Mammary epithelial cell (primary cell): ENCODE measurements at regions not wholly inside any gene's neighbourhood (a gene's known extent, or its start where the extent isn't known, plus 50 kb on each side); places are given as distances from the start of the nearest gene placed in this dataset.

Experiments
- CTCF ChIP-seq, 2 donors: IDR thresholded peaks in 1 of 2; conservative IDR thresholded peaks in 1 of 2; 2 replicates each; pipeline ENCODE4 v1.5.1; 2011 to 2012; ENCODE audit warnings: inconsistent platforms in 2 of 2, low read length in 2 of 2, mild to moderate bottlenecking in 2 of 2, control low read depth in 1 of 2, low read depth in 1 of 2; ENCODE audit not compliant: insufficient read depth in 1 of 2; ENCODE audit errors: extremely low read depth in 1 of 2
- EZH2 ChIP-seq: IDR thresholded peaks from 2 replicates; pipeline ENCODE4 v1.6.1; 2012; ENCODE audit warnings: low read length, inconsistent platforms, borderline replicate concordance

DNA sequence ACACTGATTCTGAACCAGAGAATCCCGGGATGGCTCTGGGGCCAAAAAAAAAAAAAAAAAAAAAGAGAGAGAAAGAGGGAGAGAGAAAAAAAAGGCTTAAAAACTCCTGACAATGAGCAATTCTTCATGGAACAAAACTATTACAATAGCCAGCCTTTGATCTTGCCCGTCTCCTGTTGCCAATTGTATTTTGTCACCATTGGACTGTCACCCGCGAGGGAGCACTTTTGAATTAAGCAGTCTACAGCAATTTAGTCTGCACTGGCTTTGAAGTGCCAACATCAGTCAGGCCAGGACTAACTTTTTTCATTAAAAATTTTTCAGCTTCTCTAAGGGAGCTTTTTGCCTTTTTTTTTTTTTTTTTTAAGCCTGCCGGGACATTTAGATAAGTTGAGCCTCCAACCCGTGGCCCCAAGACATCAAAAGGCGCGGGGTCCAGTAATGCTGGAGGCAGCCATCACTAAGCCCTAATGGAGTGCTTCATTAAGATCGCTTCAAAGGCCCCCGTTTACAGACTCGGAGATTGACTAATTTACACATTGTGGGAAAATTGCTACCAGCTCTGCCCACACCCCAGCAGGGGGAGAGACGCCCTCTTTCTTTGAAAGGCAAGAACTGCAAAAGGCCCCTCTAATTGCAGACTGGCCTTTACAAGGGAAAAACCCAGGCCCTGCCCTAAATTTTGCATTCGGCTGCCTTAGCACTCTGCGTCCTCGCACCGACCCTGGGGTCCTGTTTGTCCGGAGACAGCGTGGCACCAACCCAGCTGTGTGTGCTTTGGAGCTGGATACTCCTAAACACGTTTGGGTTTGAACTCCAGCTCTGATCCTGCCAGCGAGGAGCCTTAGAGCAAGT, 98.1 kb upstream of the MSX1 start:
- TF ChIP-seq CTCF (conservative IDR thresholded peaks at IDR 0.05 in 1 of 2, IDR thresholded peaks at IDR 0.05 in 1 of 2; ENCODE audit: extremely low read depth in 1 of 2, insufficient read depth in 1 of 2, low read depth in 1 of 2, low read length in 2 of 2) (no peak), EZH2 (no peak)
